Right ventricle myocardium inferior (tissue), 1 donor: ENCODE measurements at regions not wholly inside any gene's neighbourhood (a gene's known extent, or its start where the extent isn't known, plus 50 kb on each side); places are given as distances from the start of the nearest gene placed in this dataset.

ENCODE experiments used
- ATAC-seq: fragments of 200-7000 bp; cut with Tn5 transposase; one replicate; pipeline ENCODE4 v1.9.1; 2020; ENCODE audit warnings: mild to moderate bottlenecking, moderate library complexity
- DNase-seq: peaks from one replicate; pipeline ENCODE4 v3.0.0; 2021; ENCODE audit errors: missing footprints
- intact Hi-C: fragments of 100-400 bp; cut with DNase I; formaldehyde crosslinking; loops from one replicate; pipeline ENCODE4 v1.11.0; 2022
- donor health status: DM: no; HTN: yes; CAD: no; lungs with severe emphysema.

DNA sequence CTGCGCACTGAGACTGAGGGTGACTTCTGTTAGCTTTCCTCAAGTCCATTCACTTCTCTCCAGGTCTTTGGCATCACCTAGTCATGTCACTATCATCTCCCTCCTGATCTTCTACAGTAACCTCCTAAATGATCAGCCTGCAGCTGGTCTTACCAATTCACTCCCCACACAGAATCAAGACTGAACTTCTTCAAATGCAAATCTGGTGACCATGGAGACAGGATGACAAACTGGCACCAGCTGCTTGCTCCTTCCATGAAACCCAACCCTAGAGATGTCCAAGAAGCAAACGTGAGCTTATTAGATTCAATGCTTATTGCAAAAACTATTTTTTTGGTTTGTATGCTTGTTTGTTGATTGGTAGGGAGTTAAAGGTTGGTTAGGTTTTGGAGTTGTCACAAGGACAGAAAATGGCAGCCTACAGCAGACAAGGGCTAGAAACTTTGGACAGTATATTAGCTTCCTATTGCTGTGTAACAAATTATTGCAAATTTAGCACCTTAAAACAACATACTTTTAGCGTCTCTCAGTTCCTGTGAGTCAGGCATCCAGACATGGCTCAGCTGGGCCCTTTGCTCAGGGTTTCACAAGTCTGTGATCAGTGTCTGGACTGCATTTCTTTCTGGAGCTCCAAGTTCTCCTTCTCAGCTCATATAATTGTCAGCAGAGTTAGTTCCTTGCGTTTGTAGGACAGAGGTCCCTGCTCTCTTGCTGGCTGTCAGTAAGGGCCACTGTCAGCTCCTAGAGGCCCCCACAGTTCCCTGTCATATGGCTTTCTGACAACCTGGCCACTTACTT is 53.3 kb upstream of the GJA8 start:
- no peak for ATAC-seq
- intact Hi-C loops = no loop called here

GRCh38 chr1:147850737-147851136 is 51.9 kb upstream of the GJA8 start:
- ATAC-seq = no peak
- intact Hi-C loops = no loop called here

More for the DNA sequence above, 53.3 kb upstream of the GJA8 start:
- DNase-seq = no peak

DNA sequence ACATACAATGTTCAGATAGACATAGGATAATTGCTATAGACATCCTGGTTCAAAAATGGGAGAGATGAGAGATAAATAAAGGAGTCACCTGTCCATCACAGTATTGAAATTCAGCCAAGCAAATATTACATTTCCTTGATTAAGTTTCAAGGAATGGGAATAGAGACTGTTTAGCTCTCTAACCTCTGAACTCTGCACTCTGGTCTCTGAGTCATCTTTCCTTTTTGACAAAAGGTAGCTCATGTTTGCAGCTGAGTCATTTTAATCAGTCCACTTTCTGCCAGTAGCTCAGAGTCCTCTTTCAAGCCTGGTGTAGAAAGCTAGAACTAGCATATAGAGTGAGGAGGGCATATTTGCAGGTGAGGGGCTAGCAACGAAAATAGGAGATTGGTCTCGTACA is 51.4 kb upstream of the GJA8 start:
- DNase-seq (no peak), ATAC-seq (no peak)
- intact Hi-C loops = no loop called here

More at GRCh38 chr1:147850737-147851136, 51.9 kb upstream of the GJA8 start:
- DNase-seq = no peak

DNA sequence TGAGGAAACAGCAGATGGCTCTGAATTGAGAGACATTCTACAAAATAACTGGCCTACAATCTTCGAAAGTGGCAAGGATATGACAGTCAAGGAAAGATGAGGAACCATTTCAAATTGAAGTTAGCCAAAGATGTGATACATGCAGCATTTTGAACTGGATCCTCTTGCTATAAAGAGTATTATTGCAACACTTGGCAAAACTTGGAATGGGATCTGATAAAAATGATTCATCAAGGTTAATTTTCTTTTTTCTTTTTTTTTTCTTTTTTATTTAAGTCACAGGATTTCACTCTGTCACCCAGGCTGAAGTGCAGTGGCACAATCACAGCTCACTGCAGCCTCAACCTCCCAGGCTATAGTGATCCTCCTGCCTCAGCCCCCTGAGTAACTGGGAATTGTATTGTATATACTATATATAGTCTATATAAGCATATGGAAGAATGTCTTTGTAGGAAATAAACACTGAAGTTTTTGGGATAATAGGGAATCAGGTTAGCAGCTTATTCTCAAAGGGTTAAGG is 49.8 kb upstream of the GJA8 start:
- ATAC-seq (no peak), DNase-seq (no peak)
- intact Hi-C loops = no loop called here
